Calu3 (cell line): ENCODE measurements at regions not wholly inside any gene's neighbourhood (a gene's known extent, or its start where the extent isn't known, plus 50 kb on each side); places are given as distances from the start of the nearest gene placed in this dataset.
"Not testable (repeated sequence)": the region's sequence is repeated elsewhere in the genome, so short reads cannot be mapped to it uniquely, and the experiment has no call there.

Source experiments
- BruUV-seq: library from RNA; stranded (reverse); fragments of 400-500 nt; replicated peaks from 2 replicates; lab custom pipeline; 2021; lab: Mats Ljungman, UMichigan
- CTCF ChIA-PET: fragments of 300-600 bp; sonication (Branson Sonifier 250); formaldehyde crosslinking; loops from one replicate; lab custom pipeline; 2022; ENCODE audit warnings: antibody characterized with exemption; lab: Charles Lee
- DNase-seq: peaks from one replicate; pipeline ENCODE4 v3.0.0; 2022
- H3K27ac Mint-ChIP-seq: one replicate; pipeline ENCODE4 v1.8.0; 2022; ENCODE audit warnings: mixed read lengths; ENCODE audit not compliant: unreplicated experiment
- H3K27me3 Mint-ChIP-seq: one replicate; pipeline ENCODE4 v1.8.0; 2022; ENCODE audit warnings: mixed read lengths; ENCODE audit not compliant: unreplicated experiment
- H3K36me3 Mint-ChIP-seq: one replicate; pipeline ENCODE4 v1.8.0; 2022; ENCODE audit warnings: mild to moderate bottlenecking, moderate library complexity, mixed read lengths; ENCODE audit not compliant: insufficient read depth, unreplicated experiment
- H3K4me1 Mint-ChIP-seq: one replicate; pipeline ENCODE4 v1.8.0; 2022; ENCODE audit warnings: mild to moderate bottlenecking, low read depth, mixed read lengths; ENCODE audit not compliant: unreplicated experiment
- H3K4me3 Mint-ChIP-seq: one replicate; pipeline ENCODE4 v1.8.0; 2022; ENCODE audit warnings: mild to moderate bottlenecking, low read depth, moderate library complexity, mixed read lengths; ENCODE audit not compliant: unreplicated experiment
- H3K9me3 Mint-ChIP-seq: one replicate; pipeline ENCODE4 v1.8.0; 2022; ENCODE audit warnings: low read depth, mixed read lengths; ENCODE audit not compliant: unreplicated experiment
- CTCF ChIP-seq: fragments of 200-600 bp; IDR thresholded peaks from one replicate; pipeline ENCODE4 v1.8.0; 2022; ENCODE audit warnings: antibody characterized with exemption; ENCODE audit not compliant: unreplicated experiment
- intact Hi-C: fragments of 100-400 bp; cut with micrococcal nuclease; formaldehyde crosslinking; loops from one replicate; pipeline ENCODE4 v1.10.0; 2022; ENCODE audit not compliant: unreplicated experiment

DNA sequence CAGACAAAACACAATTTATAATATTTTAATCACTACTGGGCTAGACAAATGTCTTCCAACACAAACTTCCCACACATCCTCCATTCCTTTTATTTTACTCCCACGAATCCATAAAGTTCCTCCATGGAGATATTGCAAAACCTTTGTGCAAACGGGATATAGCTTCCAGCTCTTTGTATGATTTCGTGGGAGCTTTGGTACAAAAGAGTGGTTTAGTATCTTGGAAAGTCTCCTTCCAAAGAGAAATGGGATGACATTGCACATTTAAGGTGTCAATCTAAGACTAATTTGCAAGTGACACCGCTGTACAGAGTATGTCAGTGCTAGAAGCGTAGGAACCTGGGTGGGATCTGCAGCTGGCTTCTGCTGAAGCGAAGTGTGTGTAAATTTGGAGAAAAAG is 455.2 kb upstream of the RUNX1 start:
- Mint-ChIP-seq H3K4me1 (peaks cover 29% of the 10 kb centered on the region), H3K4me3 (no peak overlapping the region), H3K27me3 (no peaks in the 10 kb centered on the region), H3K36me3 (no peaks in the 10 kb centered on the region), H3K27ac (no peak overlapping the region), H3K9me3 (no peaks in the 10 kb centered on the region)
- DNase-seq: no peak
- TF ChIP-seq CTCF: no peak
- CTCF ChIA-PET: no interaction called here
- intact Hi-C loops: no loop called here
- no TSS peak for BruUV-seq

GRCh38 chr21:35503671-35504070 is 454.6 kb upstream of the RUNX1 start:
- no TSS peak for BruUV-seq
- Mint-ChIP-seq H3K27ac (no peak overlapping the region), H3K27me3 (no peaks in the 10 kb centered on the region), H3K4me3 (no peak overlapping the region), H3K36me3 (no peaks in the 10 kb centered on the region), H3K9me3 (no peaks in the 10 kb centered on the region), H3K4me1 (peaks cover 22% of the 10 kb centered on the region)
- DNase-seq: no peak
- intact Hi-C loops: no loop called here
- TF ChIP-seq CTCF: no peak
- CTCF ChIA-PET: no interaction called here

GRCh38 chr21:35502821-35503220 is 453.7 kb upstream of the RUNX1 start:
- Mint-ChIP-seq H3K36me3 (no peaks in the 10 kb centered on the region), H3K4me3 (no peak overlapping the region), H3K9me3 (no peaks in the 10 kb centered on the region), H3K27ac (no peak overlapping the region), H3K4me1 (peaks cover 16% of the 10 kb centered on the region), H3K27me3 (no peaks in the 10 kb centered on the region)
- no peak for DNase-seq
- CTCF ChIA-PET: no interaction called here
- intact Hi-C loops: no loop called here
- no TSS peak for BruUV-seq
- no peak for TF ChIP-seq CTCF

DNA sequence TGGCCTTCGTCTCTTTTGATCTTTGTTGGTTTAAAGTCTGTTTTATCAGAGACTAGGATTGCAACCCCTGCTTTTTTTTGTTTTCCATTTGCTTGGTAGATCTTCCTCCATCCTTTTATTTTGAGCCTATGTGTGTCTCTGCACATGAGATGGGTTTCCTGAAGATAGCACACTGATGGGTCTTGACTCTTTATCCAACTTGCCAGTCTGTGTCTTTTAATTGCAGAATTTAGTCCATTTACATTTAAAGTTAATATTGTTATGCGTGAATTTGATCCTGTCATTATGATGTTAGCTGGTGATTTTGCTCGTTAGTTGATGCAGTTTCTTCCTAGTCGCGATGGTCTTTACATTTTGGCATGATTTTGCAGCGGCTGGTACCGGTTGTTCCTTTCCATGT is 448.4 kb upstream of the RUNX1 start:
- H3K4me1 Mint-ChIP-seq, intact Hi-C loops, DNase-seq, BruUV-seq, CTCF ChIA-PET, H3K4me3 Mint-ChIP-seq, H3K9me3 Mint-ChIP-seq, H3K27ac Mint-ChIP-seq, H3K27me3 Mint-ChIP-seq, H3K36me3 Mint-ChIP-seq: not testable (repeated sequence)

GRCh38 chr21:35491920-35492678 is 443.0 kb upstream of the RUNX1 start:
- DNase-seq: no peak
- Mint-ChIP-seq H3K4me3 (no peak overlapping the region), H3K4me1 (no peaks in the 10 kb centered on the region), H3K9me3 (no peaks in the 10 kb centered on the region), H3K36me3 (no peaks in the 10 kb centered on the region), H3K27ac (no peak overlapping the region), H3K27me3 (no peaks in the 10 kb centered on the region)
- intact Hi-C loops: no loop called here
- CTCF ChIA-PET: no interaction called here
- BruUV-seq: no TSS peak
- no peak for TF ChIP-seq CTCF
